Stomach (tissue), 8 donors: ENCODE measurements at regions not wholly inside any gene's neighbourhood (a gene's known extent, or its start where the extent isn't known, plus 50 kb on each side); places are given as distances from the start of the nearest gene placed in this dataset.

Experiments used
- DNase-seq, 2 donors: peaks; one replicate each; pipeline versions ENCODE4 v3.0.0 to v3.0.0-alpha.2; 2013 to 2019
- H3K27ac ChIP-seq, 5 donors: fragments of 200-600 bp in 4 of 5; sonication (generic) in 4 of 5; one replicate each; pipeline ENCODE4 v1.5.1; 2013 to 2019; ENCODE audit warnings: mild to moderate bottlenecking in 1 of 5, moderate library complexity in 1 of 5
- H3K27me3 ChIP-seq, 3 donors: fragments of 200-600 bp; sonication (generic); one replicate each; pipeline ENCODE4 v1.5.1; 2017 to 2019; ENCODE audit warnings: mixed run types in 1 of 3
- H3K36me3 ChIP-seq, 4 donors: fragments of 200-600 bp; sonication (generic); 1 replicate in 3 of 4; 2 replicates in 1 of 4; pipeline ENCODE4 v1.5.1; 2016 to 2019
- H3K4me1 ChIP-seq, 4 donors: fragments of 200-600 bp; sonication (generic); one replicate each; pipeline ENCODE4 v1.5.1; 2016 to 2019
- H3K4me3 ChIP-seq, 4 donors: fragments of 200-600 bp; sonication (generic) in 3 of 4; one replicate each; pipeline ENCODE4 v1.5.1; 2016 to 2019; ENCODE audit warnings: mild to moderate bottlenecking in 1 of 4
- H3K9me3 ChIP-seq, 4 donors: fragments of 200-600 bp; sonication (generic); one replicate each; pipeline ENCODE4 v1.5.1; 2016 to 2019
- EP300 ChIP-seq: sonication (generic); formaldehyde crosslinking; IDR thresholded peaks from one replicate; pipeline ENCODE4 v1.6.1; 2017; ENCODE audit warnings: antibody characterized with exemption
- POLR2A ChIP-seq, 4 donors: fragments of 450-650 bp; IDR thresholded peaks; one replicate each; pipeline ENCODE4 v1.6.1; 2016; ENCODE audit warnings: antibody characterized with exemption in 4 of 4, control low read depth in 2 of 4, mild to moderate bottlenecking in 1 of 4, moderate library complexity in 1 of 4
- POLR2AphosphoS5 ChIP-seq, 3 donors: sonication (generic); formaldehyde crosslinking; IDR thresholded peaks; one replicate each; pipeline ENCODE4 v1.6.1; 2016; ENCODE audit warnings: antibody characterized with exemption in 3 of 3
- WGBS, 5 donors: extraction: QIAGEN DNeasy Blood & Tissue Kit in 3 of 5; methylation state at CpG; one replicate each; pipeline versions ENCODE4 v1.1.5 to v1.1.7; 2013 to 2018; 5-methylcytosine and 5-hydroxymethylcytosine counted together
- intact Hi-C: fragments of 100-400 bp; cut with DNase I; formaldehyde crosslinking; loops from one replicate; pipeline ENCODE4 v1.15.1; 2023; ENCODE audit warnings: low total_unique reads
- TF ChIP-seq, protein P1 (sequence below), 7 experiments: fragments of 450-650 bp in 4 of 7; fragments of 200-600 bp in 3 of 7; sonication (generic) in 3 of 7; IDR thresholded peaks; one replicate each; pipeline ENCODE4 v1.5.1; 2016 to 2019; ENCODE audit warnings: antibody characterized with exemption in 7 of 7, control low read depth in 2 of 7, mild to moderate bottlenecking in 1 of 7
- donor health status: healthy with polysubstance abuse.
- donor health status: Bipolar disorder and iron deficiency.
- donor health status: healthy.

DNA sequence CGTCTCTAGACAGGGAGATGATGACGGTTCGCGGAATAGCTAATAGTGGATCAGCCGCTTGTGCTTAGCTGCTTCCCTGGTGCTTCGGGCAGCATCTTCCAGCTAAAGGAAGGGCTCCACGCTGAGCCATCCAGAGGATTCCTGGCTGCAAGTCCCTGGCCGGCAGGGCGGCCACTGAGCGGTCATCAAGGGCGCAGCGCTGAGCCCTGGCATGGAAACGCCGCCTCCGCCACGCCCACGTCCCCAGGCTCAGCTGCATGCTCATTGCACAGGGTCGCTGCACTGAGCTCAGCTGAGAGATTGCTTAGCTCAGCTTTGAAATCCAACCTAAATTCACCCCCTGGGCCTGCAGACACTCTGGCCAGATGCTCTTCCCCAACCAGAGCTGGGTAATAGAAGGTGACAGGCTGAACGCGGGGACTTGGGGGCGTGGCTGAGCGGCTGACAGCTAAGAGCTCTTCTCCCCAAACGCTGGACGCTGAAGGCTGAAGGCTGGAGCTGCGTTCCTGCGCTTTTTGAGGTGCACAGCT lies 118.2 kb upstream of the KIT start:
- Histone ChIP-seq H3K4me1 (peaks cover 0 to 11% (median 9%) of the 10 kb centered on the region in 4 donors), H3K9me3 (no peaks in the 10 kb centered on the region), H3K36me3 (no peaks in the 10 kb centered on the region), H3K4me3 (peak overlapping the region; percentile 32 to 55 (median 42)), H3K27ac (no peak overlapping the region), H3K27me3 (no peaks in the 10 kb centered on the region)
- 9 to 17% (median 12%) methylated on average over 23 to 26 of the region's 26 CpGs for WGBS, 5 donors
- TF ChIP-seq POLR2AphosphoS5 (IDR thresholded peaks at IDR 0.05) (peak in 1 of 3 donors; percentile 10), EP300 (no peak), POLR2A (IDR thresholded peaks at IDR 0.05) (no peak)
- TF ChIP-seq, protein P1, sequence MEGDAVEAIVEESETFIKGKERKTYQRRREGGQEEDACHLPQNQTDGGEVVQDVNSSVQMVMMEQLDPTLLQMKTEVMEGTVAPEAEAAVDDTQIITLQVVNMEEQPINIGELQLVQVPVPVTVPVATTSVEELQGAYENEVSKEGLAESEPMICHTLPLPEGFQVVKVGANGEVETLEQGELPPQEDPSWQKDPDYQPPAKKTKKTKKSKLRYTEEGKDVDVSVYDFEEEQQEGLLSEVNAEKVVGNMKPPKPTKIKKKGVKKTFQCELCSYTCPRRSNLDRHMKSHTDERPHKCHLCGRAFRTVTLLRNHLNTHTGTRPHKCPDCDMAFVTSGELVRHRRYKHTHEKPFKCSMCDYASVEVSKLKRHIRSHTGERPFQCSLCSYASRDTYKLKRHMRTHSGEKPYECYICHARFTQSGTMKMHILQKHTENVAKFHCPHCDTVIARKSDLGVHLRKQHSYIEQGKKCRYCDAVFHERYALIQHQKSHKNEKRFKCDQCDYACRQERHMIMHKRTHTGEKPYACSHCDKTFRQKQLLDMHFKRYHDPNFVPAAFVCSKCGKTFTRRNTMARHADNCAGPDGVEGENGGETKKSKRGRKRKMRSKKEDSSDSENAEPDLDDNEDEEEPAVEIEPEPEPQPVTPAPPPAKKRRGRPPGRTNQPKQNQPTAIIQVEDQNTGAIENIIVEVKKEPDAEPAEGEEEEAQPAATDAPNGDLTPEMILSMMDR (IDR thresholded peaks at IDR 0.05), result no peak
- peak; percentile 74 to 75 for DNase-seq
- intact Hi-C loops, result no loop called here

DNA sequence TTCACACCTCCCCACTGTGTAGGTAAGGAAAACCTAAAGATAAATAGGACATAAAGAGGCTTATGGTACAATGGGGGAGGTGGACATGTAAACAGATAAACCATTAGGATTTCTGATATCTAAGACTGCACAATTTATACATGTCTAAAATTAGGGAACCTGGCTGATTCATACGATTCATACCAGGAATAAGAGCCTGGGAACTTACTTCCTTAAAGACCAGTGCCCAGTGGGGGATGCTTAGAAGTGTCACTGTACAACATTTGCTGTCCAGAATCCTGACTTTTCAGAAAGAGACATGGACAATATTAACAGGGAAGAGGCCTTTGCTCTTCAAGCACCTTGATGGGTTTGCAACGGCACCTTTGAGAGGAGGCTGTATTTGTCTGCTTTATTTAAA lies 116.8 kb upstream of the KIT start:
- WGBS, 5 donors, result 53 to 76% (median 71%) methylated on average over 2 of the region's 2 CpGs
- no peaks in the 10 kb centered on the region for H3K9me3 ChIP-seq
- no peak for DNase-seq
- no peaks in the 10 kb centered on the region for H3K27me3 ChIP-seq
- H3K4me1 ChIP-seq, result peaks cover 0 to 11% (median 9%) of the 10 kb centered on the region in 4 donors
- H3K36me3 ChIP-seq, result no peaks in the 10 kb centered on the region
- H3K4me3 ChIP-seq, result no peak overlapping the region
- H3K27ac ChIP-seq, result no peak overlapping the region
- intact Hi-C loops, result no loop called here
- TF ChIP-seq POLR2AphosphoS5 (IDR thresholded peaks at IDR 0.05) (no peak), POLR2A (IDR thresholded peaks at IDR 0.05) (no peak), EP300 (no peak)
- TF ChIP-seq, protein P1 (IDR thresholded peaks at IDR 0.05), result no peak

DNA sequence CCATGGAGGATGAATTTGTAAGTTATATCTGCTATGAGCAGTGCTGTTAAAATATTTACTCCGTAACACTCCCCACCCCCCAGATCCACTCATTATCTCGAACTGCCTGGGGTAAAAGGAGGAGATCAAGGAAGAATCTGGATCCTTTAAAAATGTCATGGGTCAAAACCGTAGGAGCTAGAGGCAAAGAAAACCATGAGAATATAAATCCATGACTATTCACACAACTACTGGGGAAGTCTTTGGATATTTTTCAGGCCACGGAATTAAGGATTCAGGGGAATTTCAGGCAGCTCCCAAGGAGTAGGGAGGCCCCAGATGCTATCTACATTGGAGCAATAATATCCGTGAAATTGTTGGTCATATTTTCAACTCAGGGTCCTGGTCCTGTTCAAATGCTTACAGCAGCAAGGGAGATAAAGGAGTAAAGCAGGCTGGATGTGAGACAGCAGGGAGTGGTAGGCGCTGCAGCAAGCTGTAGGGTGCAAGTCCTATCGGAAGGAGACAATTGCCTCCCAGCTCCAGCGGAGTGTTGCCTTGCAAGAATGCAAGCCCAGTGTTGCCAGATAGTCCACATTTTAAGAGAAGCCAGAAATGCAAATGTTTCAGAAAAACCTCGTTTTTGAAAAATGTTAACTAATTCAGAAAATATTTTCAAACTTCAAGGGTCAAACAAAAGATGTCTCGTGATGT lies 116.2 kb upstream of the KIT start:
- DNase-seq, result no peak
- Histone ChIP-seq H3K4me1 (peaks cover 0 to 12% (median 10%) of the 10 kb centered on the region in 4 donors), H3K9me3 (no peaks in the 10 kb centered on the region), H3K4me3 (no peak overlapping the region), H3K27ac (no peak overlapping the region), H3K27me3 (no peaks in the 10 kb centered on the region), H3K36me3 (no peaks in the 10 kb centered on the region)
- intact Hi-C loops, result no loop called here
- WGBS, 5 donors, result 66 to 75% (median 67%) methylated on average over 10 of the region's 10 CpGs
- TF ChIP-seq POLR2AphosphoS5 (IDR thresholded peaks at IDR 0.05) (no peak), POLR2A (IDR thresholded peaks at IDR 0.05) (no peak), EP300 (no peak)
- TF ChIP-seq, protein P1 (IDR thresholded peaks at IDR 0.05), result no peak

DNA sequence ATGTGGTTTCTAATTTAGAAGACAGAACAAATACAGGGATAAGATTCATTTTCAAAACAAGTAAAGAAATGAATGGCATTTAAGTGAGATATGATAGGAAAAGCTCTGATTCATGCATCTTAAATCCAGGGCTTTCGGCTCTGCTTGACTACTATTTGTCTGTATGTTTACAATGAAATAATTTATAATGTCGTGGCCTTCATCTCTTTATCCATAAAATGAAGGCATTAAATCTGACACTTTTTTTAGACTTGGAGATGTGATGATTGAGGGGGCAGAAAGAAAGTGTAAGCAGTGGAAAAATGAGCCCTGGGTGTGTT lies 115.7 kb upstream of the KIT start:
- TF ChIP-seq EP300 (no peak), POLR2A (IDR thresholded peaks at IDR 0.05) (no peak), POLR2AphosphoS5 (IDR thresholded peaks at IDR 0.05) (no peak)
- TF ChIP-seq, protein P1 (IDR thresholded peaks at IDR 0.05), result no peak
- Histone ChIP-seq H3K4me3 (no peak overlapping the region), H3K36me3 (no peaks in the 10 kb centered on the region), H3K4me1 (peaks cover 2 to 17% (median 12%) of the 10 kb centered on the region in 4 donors), H3K27me3 (no peaks in the 10 kb centered on the region), H3K27ac (no peak overlapping the region), H3K9me3 (no peaks in the 10 kb centered on the region)
- 50 to 67% (median 60%) methylated on average over 2 of the region's 2 CpGs for WGBS, 5 donors
- DNase-seq, result no peak
- intact Hi-C loops, result no loop called here
